ENCODE measurements at regions not wholly inside any gene's neighbourhood (a gene's known extent, or its start where the extent isn't known, plus 50 kb on each side); places are given as distances from the start of the nearest gene placed in this dataset.
"Not testable (repeated sequence)": the region's sequence is repeated elsewhere in the genome, so short reads cannot be mapped to it uniquely, and the experiment has no call there.

DNA sequence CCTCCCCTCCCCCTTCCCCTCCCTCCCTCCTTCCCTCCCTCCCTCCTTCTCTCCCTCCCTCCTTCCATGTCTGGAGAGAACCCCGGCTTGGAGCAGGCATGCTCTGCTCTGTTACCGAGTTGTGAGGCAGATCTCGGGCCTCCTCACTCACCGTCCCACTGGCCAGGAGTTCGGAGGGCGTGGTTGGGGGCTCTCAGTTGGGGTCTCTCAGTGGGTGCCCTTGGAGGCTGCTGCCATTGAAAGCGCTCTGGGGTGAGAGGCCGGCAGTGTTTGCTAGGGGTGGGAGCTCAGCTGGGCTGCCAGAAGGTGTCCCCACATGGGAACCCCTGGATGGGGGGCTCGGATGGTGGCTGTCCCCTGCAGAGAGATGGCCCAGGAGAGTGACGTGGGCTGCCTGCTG is 101.1 kb upstream of the LRPAP1 start:
- DNase-seq (ENCODE audit: low spot score) = not testable (repeated sequence)

DNA sequence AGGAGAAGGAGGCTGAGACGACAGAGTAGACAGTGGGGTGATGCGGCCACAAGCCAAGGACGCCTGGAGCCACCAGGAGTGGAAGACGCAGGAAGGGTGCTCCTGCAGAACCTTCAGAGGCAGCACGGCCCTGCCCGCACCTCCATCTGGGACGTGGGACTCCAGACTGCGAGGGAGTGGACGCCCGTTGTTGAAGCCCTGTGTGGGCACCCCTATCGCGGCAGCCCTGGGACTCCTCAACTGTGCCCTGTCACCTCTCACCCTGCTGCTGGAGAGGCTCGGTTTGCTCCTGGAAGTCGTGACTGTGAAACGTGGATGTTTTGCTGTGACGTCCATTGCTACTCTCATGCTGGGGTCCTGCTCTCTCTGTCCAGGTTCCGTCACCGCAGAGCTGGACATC is 100.6 kb upstream of the LRPAP1 start:
- not testable (repeated sequence) for DNase-seq (ENCODE audit: low spot score)

DNA sequence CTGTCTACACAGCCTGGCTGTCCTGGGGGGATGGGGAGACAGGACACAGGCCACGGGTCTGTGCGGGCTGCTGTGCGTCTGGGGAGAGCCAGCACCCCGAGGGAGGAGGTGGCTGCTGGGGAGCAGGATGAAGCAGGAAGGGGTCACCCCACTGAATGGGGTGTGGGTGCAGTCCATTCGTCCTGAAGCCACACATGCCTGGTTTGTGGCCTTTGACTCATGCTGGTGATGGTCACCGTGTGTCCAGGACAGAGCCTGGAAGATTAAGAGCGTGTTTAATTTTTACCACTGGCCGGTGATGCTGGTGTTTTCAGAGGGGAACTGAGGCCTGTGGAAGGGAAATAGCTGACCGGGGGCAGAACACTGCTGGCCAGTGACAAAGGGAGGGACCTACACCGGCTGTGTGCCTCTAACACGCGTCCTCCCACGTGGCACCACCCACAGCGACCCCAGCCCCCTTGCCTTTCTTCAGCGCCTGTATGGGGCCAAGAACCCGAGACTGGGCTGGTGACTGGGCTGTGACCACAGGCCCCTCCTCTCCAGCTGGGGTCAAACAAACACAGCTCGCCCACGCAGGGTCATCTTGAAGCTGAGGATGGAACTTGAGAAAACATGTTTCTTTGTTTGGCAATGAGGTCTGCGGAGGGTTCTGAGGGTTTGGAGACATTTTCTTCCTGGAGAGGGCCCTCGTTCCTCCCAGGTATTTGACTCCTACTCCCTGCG is 99.5 kb upstream of the LRPAP1 start:
- not testable (repeated sequence) for DNase-seq (ENCODE audit: low spot score)

DNA sequence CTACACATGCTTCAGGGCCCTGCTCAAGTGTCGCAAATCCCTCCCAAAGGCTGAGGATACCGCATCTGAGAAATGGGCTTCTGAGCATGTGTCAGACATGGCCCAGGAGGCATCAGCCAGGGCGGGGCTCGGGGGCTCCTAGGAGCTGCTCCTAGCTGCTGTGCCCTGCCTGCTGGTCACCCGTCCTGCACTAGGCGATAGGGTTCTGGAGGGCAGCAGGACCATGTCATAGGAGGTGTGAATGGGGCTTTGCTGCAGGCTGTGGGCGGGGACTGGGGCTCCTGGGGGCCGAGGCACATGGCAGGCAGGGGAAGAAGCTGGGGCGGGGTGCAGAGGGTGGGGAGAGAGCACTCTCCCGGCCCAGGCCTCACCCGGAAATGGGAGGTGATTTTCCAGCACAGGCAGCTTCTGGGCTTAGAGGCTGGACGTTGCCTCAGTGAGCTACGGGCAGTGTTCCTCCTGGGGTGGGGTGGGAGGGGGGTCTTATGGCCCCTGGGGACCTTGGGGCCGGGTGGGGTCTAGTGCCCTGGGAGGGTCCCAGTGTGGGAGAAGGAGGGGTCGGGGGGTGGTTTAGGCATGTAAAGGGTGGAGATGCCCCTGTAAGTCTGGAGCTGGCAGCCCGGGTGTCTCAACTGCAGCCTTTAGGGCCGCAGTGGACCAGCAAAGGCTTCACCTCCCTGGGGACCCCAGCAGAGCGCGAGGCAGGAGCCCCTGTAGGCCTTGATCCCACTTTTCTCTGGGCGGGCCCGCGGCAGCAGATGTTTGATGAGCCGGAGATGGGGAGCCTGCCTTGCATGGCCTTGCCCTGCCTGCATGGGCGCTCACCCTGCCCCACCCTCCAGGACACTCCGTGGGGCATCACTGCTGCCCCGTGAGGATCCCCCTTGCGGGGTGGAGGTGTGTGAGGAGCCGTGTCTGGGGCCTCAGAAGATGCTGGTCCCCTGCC is 98.6 kb upstream of the LRPAP1 start:
- DNase-seq (ENCODE audit: low spot score) = no peak

DNA sequence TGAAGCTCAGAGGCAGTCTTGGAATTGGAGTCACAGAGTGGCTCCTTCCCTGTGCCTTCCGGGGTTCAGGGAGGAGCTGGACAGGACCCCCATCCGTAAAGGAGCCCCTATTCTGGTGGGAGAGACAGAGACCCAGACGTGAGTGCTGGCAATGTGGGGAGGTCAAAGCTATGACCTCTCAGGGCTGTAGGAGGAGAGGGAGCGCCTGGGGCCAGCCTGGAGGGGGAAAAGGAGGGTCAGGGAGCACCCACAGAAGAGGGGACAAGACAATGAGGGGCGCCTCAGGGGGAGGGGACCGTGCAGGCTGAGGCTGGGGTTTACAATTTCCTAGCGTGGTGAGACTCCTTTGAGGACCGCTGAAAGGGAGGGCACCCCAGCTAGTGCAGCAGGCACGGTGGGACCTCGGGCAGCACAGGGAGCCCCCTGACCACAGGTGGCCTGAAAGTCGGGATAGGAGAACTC is 97.9 kb upstream of the LRPAP1 start:
- DNase-seq (ENCODE audit: low spot score) = no peak

DNA sequence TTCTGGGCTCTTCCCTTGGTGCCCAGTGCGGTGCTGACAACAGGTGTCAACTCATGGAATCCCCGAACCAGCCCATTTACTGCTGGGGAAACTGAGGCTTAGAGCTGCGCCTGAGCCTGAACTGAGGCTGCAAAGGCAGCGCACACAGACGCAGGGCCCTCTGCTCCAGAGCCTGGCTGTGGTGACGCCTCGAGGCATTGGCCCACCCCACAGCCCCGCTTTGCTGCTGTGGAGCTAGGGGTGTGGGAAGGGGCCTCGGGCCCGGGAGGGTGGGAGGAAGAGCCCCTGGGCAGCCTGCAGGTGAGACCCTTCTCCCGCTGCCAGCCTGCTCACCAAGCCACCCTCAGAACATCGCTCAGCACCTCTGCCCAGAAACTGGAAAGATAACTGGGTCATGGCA is 97.4 kb upstream of the LRPAP1 start:
- DNase-seq (ENCODE audit: low spot score) = no peak

DNA sequence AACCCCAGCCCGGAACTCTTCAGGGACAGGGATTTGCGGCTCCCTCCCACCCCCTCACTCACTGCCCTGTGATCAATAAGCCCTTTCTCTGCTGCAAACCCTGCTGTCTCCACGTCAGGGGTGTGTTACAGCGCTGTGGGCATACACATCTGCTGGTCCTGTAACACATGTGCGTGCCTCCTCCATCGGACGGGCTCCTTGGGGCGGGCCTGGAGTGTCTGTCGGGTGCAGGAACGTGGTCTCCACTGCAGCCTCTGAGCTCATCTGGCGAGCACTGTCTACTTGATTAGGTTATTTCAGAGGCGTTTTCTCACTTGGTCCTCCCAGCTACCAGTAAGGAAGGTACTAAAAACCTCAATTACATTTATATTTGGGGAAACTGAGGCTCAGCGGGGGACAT is 97.0 kb upstream of the LRPAP1 start:
- not testable (repeated sequence) for DNase-seq (ENCODE audit: low spot score)

DNA sequence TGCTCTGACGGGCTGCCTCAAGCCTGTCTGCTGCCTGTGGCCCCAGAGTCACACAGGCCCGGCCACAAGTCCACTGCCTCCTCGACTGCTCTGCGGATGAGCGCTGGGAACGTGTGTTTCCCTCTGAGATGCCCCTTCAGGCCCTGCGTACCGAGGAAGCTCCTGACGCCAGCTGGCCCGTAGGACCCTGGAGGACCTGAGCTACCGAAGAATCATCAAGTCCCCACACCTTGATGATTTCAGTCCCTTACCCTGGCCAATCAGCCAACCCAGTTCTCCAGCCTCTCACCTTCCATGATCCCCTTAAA is 96.6 kb upstream of the LRPAP1 start:
- no peak for DNase-seq (ENCODE audit: low spot score)

DNA sequence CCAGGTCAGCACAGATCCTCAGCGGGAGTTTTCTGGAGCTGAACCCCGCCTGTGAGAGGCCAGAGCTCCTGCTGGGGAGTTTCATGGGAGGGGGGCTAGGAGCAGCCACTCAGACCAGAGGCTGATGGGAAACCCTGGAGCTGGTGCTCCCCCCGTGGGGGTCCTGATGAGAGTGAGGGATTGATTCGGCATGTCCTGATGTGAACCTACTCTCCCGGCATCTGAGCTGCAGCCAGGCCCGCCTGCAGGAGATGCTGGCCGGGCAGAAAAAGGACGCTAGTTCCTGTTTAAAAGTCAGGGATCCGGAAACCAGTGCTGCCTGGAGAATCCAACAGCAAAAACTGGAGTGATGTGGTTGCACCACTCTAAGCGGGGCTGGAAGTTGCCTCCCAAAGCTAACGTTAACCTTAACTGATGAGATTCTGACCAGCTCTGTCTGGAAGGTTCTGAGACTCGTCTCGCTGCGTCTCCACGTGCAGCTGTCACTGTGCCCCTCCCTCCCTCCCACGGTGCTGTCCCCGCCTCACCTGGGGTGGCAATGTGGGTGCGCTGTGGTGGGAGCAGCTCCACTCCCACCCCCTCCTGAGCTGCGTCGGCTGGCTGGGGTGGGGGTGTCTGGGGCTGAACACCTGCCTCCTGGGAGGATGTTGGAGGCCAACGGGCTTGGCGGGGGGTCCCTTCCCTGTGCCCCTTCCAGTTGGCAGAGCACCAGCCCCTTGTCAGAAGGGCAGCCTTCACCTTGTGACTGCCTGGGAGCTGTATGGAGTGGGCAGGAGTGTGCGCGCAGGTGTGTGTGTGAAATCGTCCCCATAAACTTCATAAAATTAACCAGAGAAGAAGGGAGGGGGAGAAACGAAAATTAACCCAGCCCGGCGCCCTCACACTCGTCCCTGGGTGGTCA is 96.0 kb upstream of the LRPAP1 start:
- not testable (repeated sequence) for DNase-seq (ENCODE audit: low spot score)

DNA sequence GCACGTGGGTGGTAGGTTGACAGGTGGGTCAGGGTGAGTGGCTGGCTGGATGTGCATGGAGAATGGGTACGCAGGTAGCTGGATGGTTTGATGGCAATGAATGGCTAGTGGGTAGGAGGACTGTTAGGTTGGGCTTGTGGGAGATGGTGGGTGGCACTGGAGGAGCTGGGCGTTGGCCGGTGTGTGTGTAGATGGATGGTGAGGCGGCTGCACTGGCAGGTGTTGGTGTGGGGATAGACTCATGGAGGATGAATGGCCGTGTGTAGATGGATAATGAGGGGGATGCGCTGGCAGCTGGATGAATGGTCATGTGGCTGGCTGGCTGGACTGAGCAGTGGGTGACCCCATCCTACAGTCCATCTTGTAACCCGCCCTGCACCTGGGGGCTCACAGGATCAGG is 95.2 kb upstream of the LRPAP1 start:
- not testable (repeated sequence) for DNase-seq (ENCODE audit: low spot score)

DNA sequence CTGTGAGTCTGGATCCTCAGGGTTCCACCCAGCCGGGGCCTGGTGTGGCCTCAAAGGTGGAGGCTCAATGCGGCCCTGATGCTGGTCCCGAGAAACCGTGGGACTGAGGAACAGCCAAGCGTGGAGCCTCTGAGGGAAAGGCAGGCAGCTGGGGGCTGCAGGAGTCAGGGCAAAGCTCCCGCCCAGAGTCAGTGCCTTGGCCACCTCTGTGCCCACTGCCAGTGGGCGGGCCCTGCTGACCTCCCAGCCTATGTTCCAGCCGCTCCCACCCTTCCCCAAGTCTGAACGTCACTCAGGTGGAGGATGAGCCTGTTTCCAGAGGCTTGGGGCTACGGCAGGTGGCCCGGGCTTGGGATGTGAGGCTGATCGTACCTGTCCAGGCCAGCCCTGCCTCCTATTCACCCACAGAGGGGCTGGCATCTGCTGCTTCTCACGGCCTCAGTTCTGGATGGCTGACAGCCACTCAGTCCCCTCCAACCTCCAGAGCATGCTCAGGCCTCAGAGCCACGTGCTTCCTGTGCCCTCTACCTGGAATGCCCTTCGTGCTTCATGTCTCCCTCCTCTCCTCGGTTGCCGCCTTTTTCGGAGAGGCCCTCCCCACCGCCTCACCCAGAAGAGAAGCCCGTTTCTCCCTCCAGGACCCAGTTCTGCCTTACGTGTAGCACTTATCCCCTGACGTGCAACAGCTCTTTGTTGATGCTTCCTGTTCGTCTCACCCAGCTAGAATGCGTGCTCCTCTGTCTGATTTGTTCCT is 94.1 kb upstream of the LRPAP1 start:
- DNase-seq (ENCODE audit: low spot score) = not testable (repeated sequence)

DNA sequence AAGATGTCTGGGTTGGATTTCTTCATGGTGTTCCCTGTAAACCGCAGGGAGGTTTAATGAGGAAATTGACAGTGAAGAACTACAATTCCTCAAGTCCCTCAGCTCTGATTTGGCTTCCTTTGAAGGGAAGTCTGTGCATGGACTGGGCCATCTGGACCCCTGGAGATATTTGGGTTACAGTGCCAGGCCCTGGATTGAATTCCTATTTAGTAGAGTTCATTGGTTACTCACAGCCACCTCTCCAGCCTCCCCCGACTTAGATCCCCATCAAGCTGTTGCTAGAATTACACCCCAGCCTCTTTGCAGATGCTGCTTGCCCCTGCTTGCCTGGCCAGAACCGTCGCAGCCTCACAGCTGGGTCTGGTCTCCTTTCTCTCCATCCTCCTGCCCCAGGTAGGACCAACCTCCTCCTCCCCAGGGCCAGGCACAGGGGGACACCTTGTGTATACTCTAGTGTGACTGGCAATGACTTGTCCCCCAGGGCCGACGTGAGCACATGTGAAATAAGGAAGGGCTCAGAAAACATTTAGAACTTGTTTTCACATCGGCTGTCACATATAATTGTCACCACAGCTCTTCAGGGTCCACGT is 93.2 kb upstream of the LRPAP1 start:
- not testable (repeated sequence) for DNase-seq (ENCODE audit: low spot score)

DNA sequence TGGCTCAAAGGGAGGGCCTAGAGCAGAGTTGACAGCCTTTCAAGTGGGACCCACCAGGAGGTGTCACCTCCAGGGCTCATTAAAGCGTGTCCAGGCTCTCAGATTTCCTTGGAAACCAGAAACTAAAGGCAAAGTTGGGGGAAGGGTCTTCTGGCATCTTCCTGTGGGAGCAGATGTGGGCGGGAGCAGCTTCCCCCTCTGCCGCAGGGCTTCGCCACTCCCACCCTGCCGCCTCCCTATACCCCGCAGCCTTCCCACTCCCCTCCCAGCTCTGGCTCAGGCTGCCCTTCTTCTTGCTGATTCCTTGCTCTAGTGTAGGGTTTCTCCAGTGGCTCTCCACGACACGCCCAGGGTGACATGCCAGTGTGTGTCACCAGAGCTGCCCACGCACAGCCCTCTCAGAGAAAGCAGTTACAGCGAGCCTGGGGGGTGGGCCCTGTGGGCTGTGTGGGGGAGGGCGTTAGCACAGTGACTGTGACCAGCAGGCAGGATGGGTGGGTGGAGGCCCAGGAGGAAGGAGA is 91.6 kb upstream of the LRPAP1 start:
- DNase-seq (ENCODE audit: low spot score) = not testable (repeated sequence)

DNA sequence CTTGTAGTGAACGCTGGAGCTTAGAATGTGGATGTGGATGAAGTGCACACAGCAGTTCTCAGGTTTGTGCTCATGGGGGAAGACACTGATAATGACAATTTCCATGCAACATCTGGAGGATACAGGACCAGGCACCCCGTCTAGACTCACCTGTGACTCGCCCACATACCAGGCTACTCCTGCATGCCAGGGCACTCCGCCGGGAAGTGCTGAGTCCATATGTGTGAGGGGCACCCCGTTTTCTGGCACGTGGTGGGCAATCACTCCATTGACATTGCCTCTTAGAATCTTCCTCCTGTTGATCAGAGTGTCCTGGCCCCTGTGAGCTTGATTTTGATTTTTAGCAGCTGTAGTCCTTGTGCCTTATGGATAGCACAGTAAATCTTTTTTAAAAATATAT is 90.9 kb upstream of the LRPAP1 start:
- no peak for DNase-seq (ENCODE audit: low spot score)

DNA sequence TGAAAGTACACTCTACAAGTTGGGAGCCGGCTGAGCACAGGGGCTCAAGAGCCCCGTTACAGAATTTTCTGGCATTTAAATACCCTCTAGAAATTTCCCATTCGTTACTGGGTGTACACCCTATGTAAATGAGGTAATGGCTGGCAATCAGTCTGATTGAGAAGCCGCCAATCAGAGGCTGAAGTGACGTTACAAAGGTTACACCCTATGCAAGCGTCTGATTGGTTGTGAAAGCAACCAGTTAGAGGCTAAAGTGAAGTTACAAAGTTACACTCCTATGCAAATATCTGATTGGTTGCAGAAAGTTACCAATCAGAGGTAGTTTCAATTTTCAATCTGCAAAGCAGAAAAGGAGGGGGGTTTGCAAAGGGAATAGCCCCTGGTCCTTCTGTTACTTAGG is 88.1 kb upstream of the LRPAP1 start:
- not testable (repeated sequence) for DNase-seq (ENCODE audit: low spot score)

DNA sequence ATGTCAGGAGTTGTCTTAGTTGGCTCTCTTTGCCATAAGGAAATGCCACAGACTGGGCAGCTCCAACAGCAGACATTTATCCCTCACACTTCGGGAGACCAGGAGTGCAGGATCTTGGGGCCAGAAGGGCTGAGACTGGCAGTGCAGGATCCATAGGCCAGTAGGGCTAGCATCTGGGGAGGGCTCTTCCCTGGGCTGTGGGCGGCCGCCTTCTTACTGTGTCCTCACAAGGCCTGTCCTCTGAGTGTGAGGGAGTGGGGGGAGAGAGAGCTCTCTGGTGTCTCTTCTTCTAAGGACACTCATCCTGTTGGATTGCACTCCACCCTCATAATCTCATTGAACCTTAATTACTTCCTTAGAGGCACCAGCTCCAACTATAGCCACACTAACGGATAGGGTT is 87.5 kb upstream of the LRPAP1 start:
- not testable (repeated sequence) for DNase-seq (ENCODE audit: low spot score)

DNA sequence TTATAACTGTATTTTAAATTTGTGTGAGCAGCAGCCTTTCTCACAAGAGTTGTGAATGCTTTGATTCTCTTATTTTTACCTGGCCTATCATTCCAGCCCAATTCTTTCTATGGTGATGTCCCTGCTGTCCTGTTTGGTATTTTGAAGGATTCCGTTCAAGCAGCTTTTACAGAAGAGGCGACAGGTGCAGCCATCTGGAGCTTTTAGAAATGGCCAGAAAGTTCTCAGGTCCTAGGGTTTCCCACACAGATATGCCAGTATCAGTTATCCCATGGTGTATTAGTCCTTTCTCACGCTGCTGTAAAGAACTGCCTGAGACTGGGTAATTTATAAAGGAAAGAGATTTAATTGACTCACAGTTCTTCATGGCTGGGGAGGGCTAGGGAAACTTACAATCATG is 86.1 kb upstream of the LRPAP1 start:
- not testable (repeated sequence) for DNase-seq (ENCODE audit: low spot score)

DNA sequence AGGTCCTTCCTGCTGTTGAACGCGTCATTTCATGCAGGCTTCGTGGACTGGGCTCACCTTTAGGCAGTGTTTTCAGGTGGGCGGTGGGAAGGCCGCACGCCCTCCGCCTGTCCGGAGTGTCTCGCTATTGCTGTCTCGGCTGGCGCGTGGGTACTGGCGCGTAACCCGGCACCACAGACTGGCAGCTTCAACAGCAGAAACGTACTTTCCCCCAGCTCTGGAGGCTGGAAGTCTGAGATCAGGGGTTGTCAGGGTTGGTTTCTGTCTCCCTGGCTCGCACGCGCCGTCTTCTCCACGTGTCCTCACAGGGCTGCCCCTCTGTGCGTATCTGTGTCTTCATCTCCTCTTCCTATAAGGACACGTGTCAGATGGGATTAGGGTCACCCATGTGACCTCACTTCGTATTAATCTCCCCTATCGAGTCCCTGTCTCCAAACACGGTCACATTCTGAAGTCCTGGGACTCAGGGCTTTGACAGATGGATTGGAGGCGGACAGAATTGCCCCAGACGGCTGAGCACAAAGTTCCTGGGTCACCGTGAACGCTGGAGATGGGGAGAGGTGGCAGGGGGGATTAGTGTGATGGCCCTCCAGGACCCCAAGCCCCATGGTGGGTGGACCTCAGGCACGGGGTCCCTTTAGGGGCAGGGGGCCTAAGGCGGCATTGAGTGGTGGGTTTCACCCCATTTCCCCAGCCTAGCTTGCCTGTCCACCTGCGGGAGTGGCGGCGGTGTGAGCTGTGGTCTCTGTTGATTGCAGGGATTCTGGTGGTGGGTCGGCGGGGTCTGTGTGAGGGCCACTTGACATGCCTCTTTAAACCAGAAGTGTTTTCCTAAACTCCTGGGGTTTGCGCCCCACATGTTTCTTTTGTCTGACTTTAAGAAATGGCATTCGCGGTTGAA is 83.4 kb upstream of the LRPAP1 start:
- DNase-seq (ENCODE audit: low spot score) = no peak

DNA sequence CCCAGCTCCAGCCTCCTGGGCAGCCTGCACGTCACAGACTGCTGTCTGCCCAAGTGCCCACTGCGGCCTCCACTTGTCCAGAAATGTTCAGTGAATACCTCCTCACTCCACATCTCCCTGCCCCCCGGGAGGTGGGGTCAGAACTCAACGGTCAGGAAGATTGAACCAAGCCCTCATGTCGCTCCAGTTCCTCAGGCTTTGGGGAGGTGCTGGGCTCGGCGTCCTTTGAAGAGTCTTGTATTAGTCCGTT is 82.4 kb upstream of the LRPAP1 start:
- DNase-seq (ENCODE audit: low spot score) = no peak

Data from kidney tubule cell (primary cell).